Tibial artery (tissue), 4 donors: ENCODE measurements at regions not wholly inside any gene's neighbourhood (a gene's known extent, or its start where the extent isn't known, plus 50 kb on each side); places are given as distances from the start of the nearest gene placed in this dataset.
"Not testable (repeated sequence)": the region's sequence is repeated elsewhere in the genome, so short reads cannot be mapped to it uniquely, and the experiment has no call there.

Experiments
- DNase-seq, 2 donors: peaks; one replicate each; pipeline ENCODE4 v3.0.0-alpha.2; 2019
- H3K27ac ChIP-seq, 2 donors: fragments of 200-600 bp; sonication (generic) in 1 of 2; 1 replicate in 1 of 2; 2 replicates in 1 of 2; pipeline ENCODE4 v1.5.1; 2018 to 2019; ENCODE audit warnings: mild to moderate bottlenecking in 1 of 2
- H3K27me3 ChIP-seq, 2 donors: fragments of 200-600 bp; sonication (generic) in 1 of 2; one replicate each; pipeline versions ENCODE4 v1.5.1 to v1.6.0; 2016 to 2019
- H3K36me3 ChIP-seq, 3 donors: fragments of 200-600 bp; sonication (generic) in 2 of 3; one replicate each; pipeline ENCODE4 v1.5.1; 2016 to 2019; ENCODE audit warnings: mild to moderate bottlenecking in 2 of 3
- H3K4me1 ChIP-seq, 4 donors: fragments of 200-600 bp; sonication (generic) in 2 of 4; 1 replicate in 3 of 4; 2 replicates in 1 of 4; pipeline ENCODE4 v1.5.1; 2016 to 2019
- H3K4me3 ChIP-seq, 2 donors: fragments of 200-600 bp; sonication (generic) in 1 of 2; 1 replicate in 1 of 2; 2 replicates in 1 of 2; pipeline ENCODE4 v1.5.1; 2018 to 2019; ENCODE audit warnings: mild to moderate bottlenecking in 2 of 2
- H3K9me3 ChIP-seq, 3 donors: fragments of 200-600 bp; sonication (generic) in 1 of 3; one replicate each; pipeline ENCODE4 v1.5.1; 2016 to 2019
- CTCF ChIP-seq, 2 experiments: fragments of 200-600 bp in 1 of 2; fragments of 450-650 bp in 1 of 2; IDR thresholded peaks; one replicate each; pipeline ENCODE4 v1.5.1; 2017 to 2019; ENCODE audit warnings: antibody characterized with exemption in 2 of 2, mild to moderate bottlenecking in 1 of 2, moderate library complexity in 1 of 2
- intact Hi-C: fragments of 100-400 bp; cut with DNase I; formaldehyde crosslinking; loops from one replicate; pipeline ENCODE4 v1.15.0; 2023; ENCODE audit warnings: low total_unique reads

- Histone ChIP-seq H3K4me1 (no peaks in the 10 kb centered on the region), H3K4me3 (no peak overlapping the region), H3K9me3 (no peaks in the 10 kb centered on the region), H3K27ac (no peak overlapping the region), H3K36me3 (no peaks in the 10 kb centered on the region), H3K27me3 (no peaks in the 10 kb centered on the region)
- DNase-seq: no peak
- intact Hi-C loops: no loop called here
- TF ChIP-seq CTCF (IDR thresholded peaks at IDR 0.05): no peak
Observed at GRCh38 chr5:125065741-125066140, 319.3 kb upstream of the ZNF608 start.

- no peak for DNase-seq
- no peaks in the 10 kb centered on the region for H3K27me3 ChIP-seq
- no peaks in the 10 kb centered on the region for H3K4me1 ChIP-seq
- TF ChIP-seq CTCF (IDR thresholded peaks at IDR 0.05): no peak
- intact Hi-C loops: no loop called here
- no peak overlapping the region for H3K4me3 ChIP-seq
- H3K9me3 ChIP-seq: peaks cover 0 to 21% (median 0%) of the 10 kb centered on the region in 3 donors
- H3K27ac ChIP-seq: no peak overlapping the region
- no peaks in the 10 kb centered on the region for H3K36me3 ChIP-seq
Observed at GRCh38 chr5:125070961-125071360, 324.5 kb upstream of the ZNF608 start.

DNA sequence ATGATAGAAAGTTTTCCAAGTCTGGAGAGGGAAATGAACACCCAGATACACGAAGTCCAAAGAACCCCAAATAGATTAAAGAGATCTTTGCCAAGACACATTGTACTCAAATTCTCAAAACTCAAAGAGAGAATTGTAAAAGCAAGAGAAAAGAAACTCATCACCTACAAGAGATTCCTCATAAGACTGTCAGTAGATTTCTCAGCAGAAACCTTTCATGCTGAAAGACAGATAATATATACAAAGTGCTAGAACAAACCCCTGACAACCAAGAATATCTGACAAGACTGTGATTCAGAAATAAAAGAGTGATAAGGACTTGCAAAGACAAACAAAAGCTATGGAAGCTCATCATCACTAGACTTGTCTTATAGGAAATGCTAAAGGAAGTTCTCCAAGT lies 326.7 kb upstream of the ZNF608 start:
- intact Hi-C loops: no loop called here
- DNase-seq: no peak
- no peak overlapping the region for H3K27ac ChIP-seq

GRCh38 chr5:125075567-125075966 lies 329.1 kb upstream of the ZNF608 start:
- Histone ChIP-seq H3K4me1 (no peaks in the 10 kb centered on the region), H3K36me3 (no peaks in the 10 kb centered on the region), H3K9me3 (peaks cover 0 to 21% (median 0%) of the 10 kb centered on the region in 3 donors), H3K27me3 (no peaks in the 10 kb centered on the region), H3K4me3 (no peak overlapping the region), H3K27ac (no peak overlapping the region)
- no peak for TF ChIP-seq CTCF (IDR thresholded peaks at IDR 0.05)
- DNase-seq: no peak
- intact Hi-C loops: no loop called here

More for the DNA sequence above, 326.7 kb upstream of the ZNF608 start:
- no peak for TF ChIP-seq CTCF (IDR thresholded peaks at IDR 0.05)
- H3K4me3 ChIP-seq: no peak overlapping the region
- no peaks in the 10 kb centered on the region for H3K27me3 ChIP-seq
- no peaks in the 10 kb centered on the region for H3K36me3 ChIP-seq
- H3K9me3 ChIP-seq: peaks cover 0 to 21% (median 0%) of the 10 kb centered on the region in 3 donors
- H3K4me1 ChIP-seq: no peaks in the 10 kb centered on the region

- H3K27ac ChIP-seq, DNase-seq, H3K36me3 ChIP-seq, H3K27me3 ChIP-seq, H3K4me1 ChIP-seq, intact Hi-C loops, H3K9me3 ChIP-seq, H3K4me3 ChIP-seq: not testable (repeated sequence)
Observed at GRCh38 chr5:125079028-125079427, 332.6 kb upstream of the ZNF608 start.

DNA sequence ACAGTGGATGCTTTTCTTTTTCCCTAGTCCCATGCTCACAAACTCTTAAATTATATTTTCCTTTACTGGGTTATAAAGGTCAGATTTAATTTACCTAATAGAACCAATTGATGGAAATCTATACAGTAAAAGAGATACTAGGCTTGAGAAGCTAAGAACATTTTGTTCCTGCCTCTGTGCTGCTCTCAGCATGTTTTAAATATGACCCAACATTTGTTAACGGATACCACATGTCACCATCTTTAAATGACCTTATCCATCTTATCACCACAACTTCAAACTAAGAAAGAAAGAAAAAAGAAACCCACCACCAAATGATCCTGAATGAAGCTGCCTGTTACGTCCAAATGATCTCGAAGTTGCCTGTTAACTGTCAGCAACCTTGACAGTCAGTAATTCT lies 334.7 kb upstream of the ZNF608 start:
- intact Hi-C loops: no loop called here
- no peak for TF ChIP-seq CTCF (IDR thresholded peaks at IDR 0.05)
- no peaks in the 10 kb centered on the region for H3K27me3 ChIP-seq
- no peak for DNase-seq
- no peaks in the 10 kb centered on the region for H3K4me1 ChIP-seq
- H3K9me3 ChIP-seq: no peaks in the 10 kb centered on the region
- no peaks in the 10 kb centered on the region for H3K36me3 ChIP-seq
- H3K4me3 ChIP-seq: no peak overlapping the region
- H3K27ac ChIP-seq: no peak overlapping the region
